ENCODE measurements at regions not wholly inside any gene's neighbourhood (a gene's known extent, or its start where the extent isn't known, plus 50 kb on each side); places are given as distances from the start of the nearest gene placed in this dataset.

DNA sequence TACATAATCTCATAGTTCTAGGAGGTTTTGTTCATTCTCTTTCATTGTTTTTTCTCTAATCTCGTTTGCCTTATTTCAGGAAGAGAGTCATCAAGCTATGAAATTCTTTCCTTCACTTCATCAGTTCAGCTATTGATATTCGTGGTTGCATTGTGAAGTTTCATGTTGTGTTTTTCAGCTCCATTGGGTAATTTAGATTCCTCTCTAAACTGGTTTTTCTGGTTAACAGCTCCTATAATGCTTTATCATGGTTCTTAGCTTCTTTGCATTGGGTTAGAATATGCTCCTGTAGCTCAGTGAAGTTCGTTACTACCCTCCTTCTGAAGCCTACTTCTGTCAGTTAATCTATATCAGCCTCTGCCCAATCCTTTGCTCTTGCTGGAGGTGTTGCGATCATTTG, 69.4 kb upstream of the CD96 start:
- Histone ChIP-seq H3K27ac (no peak overlapping the region), H3K4me3 (no peak overlapping the region), H3K9me3 (no peaks in the 10 kb centered on the region), H3K4me1 (replicated peaks) (no peaks in the 10 kb centered on the region), H3K27me3 (replicated peaks; ENCODE audit: insufficient read depth) (no peaks in the 10 kb centered on the region), H3K36me3 (no peaks in the 10 kb centered on the region)
- WGBS: 61% methylated on average over 4 of the region's 4 CpGs
- DNase-seq (ENCODE audit: low spot score): no peak
- TF ChIP-seq POLR2AphosphoS5 (IDR thresholded peaks at IDR 0.05) (no peak), POLR2A (IDR thresholded peaks at IDR 0.05) (no peak)
- TF ChIP-seq, protein P1, sequence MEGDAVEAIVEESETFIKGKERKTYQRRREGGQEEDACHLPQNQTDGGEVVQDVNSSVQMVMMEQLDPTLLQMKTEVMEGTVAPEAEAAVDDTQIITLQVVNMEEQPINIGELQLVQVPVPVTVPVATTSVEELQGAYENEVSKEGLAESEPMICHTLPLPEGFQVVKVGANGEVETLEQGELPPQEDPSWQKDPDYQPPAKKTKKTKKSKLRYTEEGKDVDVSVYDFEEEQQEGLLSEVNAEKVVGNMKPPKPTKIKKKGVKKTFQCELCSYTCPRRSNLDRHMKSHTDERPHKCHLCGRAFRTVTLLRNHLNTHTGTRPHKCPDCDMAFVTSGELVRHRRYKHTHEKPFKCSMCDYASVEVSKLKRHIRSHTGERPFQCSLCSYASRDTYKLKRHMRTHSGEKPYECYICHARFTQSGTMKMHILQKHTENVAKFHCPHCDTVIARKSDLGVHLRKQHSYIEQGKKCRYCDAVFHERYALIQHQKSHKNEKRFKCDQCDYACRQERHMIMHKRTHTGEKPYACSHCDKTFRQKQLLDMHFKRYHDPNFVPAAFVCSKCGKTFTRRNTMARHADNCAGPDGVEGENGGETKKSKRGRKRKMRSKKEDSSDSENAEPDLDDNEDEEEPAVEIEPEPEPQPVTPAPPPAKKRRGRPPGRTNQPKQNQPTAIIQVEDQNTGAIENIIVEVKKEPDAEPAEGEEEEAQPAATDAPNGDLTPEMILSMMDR (IDR thresholded peaks at IDR 0.05): no peak
- intact Hi-C loops (cut with DNase I): no loop called here

GRCh38 chr3:111473550-111473949, 68.4 kb upstream of the CD96 start:
- TF ChIP-seq, protein P1 (IDR thresholded peaks at IDR 0.05): no peak
- no peak for TF ChIP-seq POLR2A (IDR thresholded peaks at IDR 0.05)
- TF ChIP-seq POLR2AphosphoS5 (IDR thresholded peaks at IDR 0.05): no peak
- Histone ChIP-seq H3K27me3 (replicated peaks; ENCODE audit: insufficient read depth) (no peaks in the 10 kb centered on the region), H3K27ac (no peak overlapping the region), H3K4me1 (replicated peaks) (no peaks in the 10 kb centered on the region), H3K36me3 (no peaks in the 10 kb centered on the region), H3K4me3 (no peak overlapping the region), H3K9me3 (no peaks in the 10 kb centered on the region)
- intact Hi-C loops (cut with DNase I): no loop called here
- no peak for DNase-seq (ENCODE audit: low spot score)
- WGBS: 95% methylated on average over 2 of the region's 2 CpGs

GRCh38 chr3:111476701-111477100, 65.3 kb upstream of the CD96 start:
- Histone ChIP-seq H3K27ac (no peak overlapping the region), H3K9me3 (no peaks in the 10 kb centered on the region), H3K27me3 (replicated peaks; ENCODE audit: insufficient read depth) (no peaks in the 10 kb centered on the region), H3K4me1 (replicated peaks) (no peaks in the 10 kb centered on the region), H3K4me3 (no peak overlapping the region), H3K36me3 (no peaks in the 10 kb centered on the region)
- no peak for DNase-seq (ENCODE audit: low spot score)
- intact Hi-C loops (cut with DNase I): no loop called here
- 50% methylated on average over 3 of the region's 3 CpGs for WGBS
- no peak for TF ChIP-seq POLR2A (IDR thresholded peaks at IDR 0.05)
- TF ChIP-seq POLR2AphosphoS5 (IDR thresholded peaks at IDR 0.05): no peak
- TF ChIP-seq, protein P1 (IDR thresholded peaks at IDR 0.05): no peak

GRCh38 chr3:111480091-111480490, 61.9 kb upstream of the CD96 start:
- DNase-seq (ENCODE audit: low spot score): no peak
- Histone ChIP-seq H3K9me3 (no peaks in the 10 kb centered on the region), H3K36me3 (no peaks in the 10 kb centered on the region), H3K4me1 (replicated peaks) (no peaks in the 10 kb centered on the region), H3K4me3 (no peak overlapping the region), H3K27ac (no peak overlapping the region), H3K27me3 (replicated peaks; ENCODE audit: insufficient read depth) (no peaks in the 10 kb centered on the region)
- 94% methylated on average over 1 of the region's 1 CpG for WGBS
- TF ChIP-seq, protein P1 (IDR thresholded peaks at IDR 0.05): no peak
- TF ChIP-seq POLR2A (IDR thresholded peaks at IDR 0.05) (no peak), POLR2AphosphoS5 (IDR thresholded peaks at IDR 0.05) (no peak)
- intact Hi-C loops (cut with DNase I): no loop called here

GRCh38 chr3:111481551-111481950, 60.4 kb upstream of the CD96 start:
- no peaks in the 10 kb centered on the region for H3K27me3 ChIP-seq (replicated peaks; ENCODE audit: insufficient read depth)
- no peaks in the 10 kb centered on the region for H3K4me1 ChIP-seq (replicated peaks)
- H3K27ac ChIP-seq: no peak overlapping the region
- no peak for TF ChIP-seq POLR2A (IDR thresholded peaks at IDR 0.05)
- TF ChIP-seq, protein P1 (IDR thresholded peaks at IDR 0.05): no peak
- no peak overlapping the region for H3K4me3 ChIP-seq
- no peak for DNase-seq (ENCODE audit: low spot score)
- intact Hi-C loops (cut with DNase I): no loop called here
- H3K9me3 ChIP-seq: no peaks in the 10 kb centered on the region
- no peaks in the 10 kb centered on the region for H3K36me3 ChIP-seq

All from prostate gland (tissue), 2 donors.